GM23338 (cell line): ENCODE measurements at regions not wholly inside any gene's neighbourhood (a gene's known extent, or its start where the extent isn't known, plus 50 kb on each side); places are given as distances from the start of the nearest gene placed in this dataset.

ENCODE experiments used
- ATAC-seq: fragments of 200-7000 bp; cut with Tn5 transposase; 3 replicates; pipeline ENCODE4 v1.9.1; 2020
- DNase-seq: peaks from one replicate; pipeline ENCODE4 v3.0.0-alpha.2; 2015; ENCODE audit warnings: low spot score
- H2AFZ ChIP-seq: fragments of 200-600 bp; sonication (generic); 2 replicates; pipeline ENCODE4 v1.8.0; 2016; ENCODE audit warnings: antibody characterized with exemption, mild to moderate bottlenecking, moderate library complexity
- H3F3A ChIP-seq: fragments of 200-600 bp; sonication (generic); replicated peaks from 2 replicates; pipeline ENCODE4 v1.8.0; 2017; ENCODE audit warnings: antibody characterized with exemption, mixed run types, low read depth
- H3K27ac ChIP-seq: fragments of 200-600 bp; sonication (generic); 2 replicates; pipeline ENCODE4 v1.6.1; 2016; ENCODE audit warnings: low read depth
- H3K27me3 ChIP-seq: fragments of 200-600 bp; sonication (generic); 2 replicates; pipeline ENCODE4 v1.8.0; 2016; ENCODE audit warnings: mild to moderate bottlenecking, mixed run types, moderate library complexity; ENCODE audit not compliant: insufficient read depth
- H3K36me3 ChIP-seq: fragments of 200-600 bp; sonication (generic); 2 replicates; pipeline ENCODE4 v1.8.0; 2016; ENCODE audit warnings: mild to moderate bottlenecking; ENCODE audit not compliant: insufficient read depth
- H3K4me1 ChIP-seq: fragments of 200-600 bp; sonication (generic); 2 replicates; pipeline ENCODE4 v1.8.0; 2016; ENCODE audit warnings: mild to moderate bottlenecking, moderate library complexity; ENCODE audit not compliant: insufficient read depth
- H3K4me2 ChIP-seq: fragments of 200-600 bp; sonication (generic); 2 replicates; pipeline ENCODE4 v1.7.1; 2017; ENCODE audit warnings: mixed run types
- H3K4me3 ChIP-seq: fragments of 200-600 bp; sonication (generic); 2 replicates; pipeline ENCODE4 v1.6.1; 2016; ENCODE audit warnings: mixed run types
- H3K79me2 ChIP-seq: fragments of 200-600 bp; sonication (generic); replicated peaks from 2 replicates; pipeline ENCODE4 v1.8.0; 2017; ENCODE audit warnings: mild to moderate bottlenecking; ENCODE audit not compliant: insufficient read depth
- H3K9me2 ChIP-seq: fragments of 200-600 bp; sonication (generic); 2 replicates; pipeline ENCODE4 v1.8.0; 2017; ENCODE audit not compliant: insufficient read depth
- H4K20me1 ChIP-seq: fragments of 200-600 bp; sonication (generic); replicated peaks from 2 replicates; pipeline ENCODE4 v1.8.0; 2017; ENCODE audit warnings: mild to moderate bottlenecking; ENCODE audit not compliant: insufficient read depth
- H3K27ac Mint-ChIP-seq: 2 replicates; pipeline ENCODE4 v1.8.0; 2020; ENCODE audit warnings: inconsistent platforms, mild to moderate bottlenecking, moderate library complexity, mixed read lengths
- H3K27me3 Mint-ChIP-seq: 3 replicates; pipeline ENCODE4 v1.8.0; 2022; ENCODE audit warnings: low read depth, mild to moderate bottlenecking, moderate library complexity, mixed read lengths, inconsistent platforms; ENCODE audit not compliant: insufficient read depth, poor library complexity
- H3K36me3 Mint-ChIP-seq: 3 replicates; pipeline ENCODE4 v1.8.0; 2021; ENCODE audit warnings: low read depth, mild to moderate bottlenecking, inconsistent platforms, moderate library complexity, mixed read lengths
- H3K4me1 Mint-ChIP-seq: 3 replicates; pipeline ENCODE4 v1.8.0; 2020; ENCODE audit warnings: mild to moderate bottlenecking, inconsistent platforms, mixed read lengths
- H3K4me3 Mint-ChIP-seq: 3 replicates; pipeline ENCODE4 v1.8.0; 2021; ENCODE audit warnings: moderate library complexity, mild to moderate bottlenecking, inconsistent platforms, mixed read lengths
- H3K9me3 Mint-ChIP-seq: 3 replicates; pipeline ENCODE4 v1.8.0; 2020; ENCODE audit warnings: moderate library complexity, mild to moderate bottlenecking, inconsistent platforms, mixed read lengths
- CREB1 ChIP-seq: fragments of 250-450 bp; sonication (Bioruptor Pico); IDR thresholded peaks from 2 replicates; pipeline ENCODE4 v1.5.0; 2020; ENCODE audit warnings: low read depth, mild to moderate bottlenecking, moderate library complexity
- ETS1 ChIP-seq: IDR thresholded peaks from 2 replicates; pipeline ENCODE4 v1.6.1; 2016; ENCODE audit warnings: antibody characterized with exemption
- EZH2 ChIP-seq: fragments of 200-600 bp; sonication (generic); IDR thresholded peaks from one replicate; pipeline ENCODE4 v1.8.0; 2017; ENCODE audit warnings: antibody characterized with exemption, mild to moderate bottlenecking, low read depth; ENCODE audit not compliant: unreplicated experiment
- EZH2phosphoT487 ChIP-seq: fragments of 200-600 bp; sonication (generic); IDR thresholded peaks from one replicate; pipeline ENCODE4 v1.8.1; 2018; ENCODE audit warnings: antibody characterized with exemption; ENCODE audit not compliant: unreplicated experiment
- JUNB ChIP-seq: IDR thresholded peaks from one replicate; pipeline ENCODE4 v1.6.1; 2016; ENCODE audit warnings: antibody characterized with exemption; ENCODE audit not compliant: unreplicated experiment
- NANOG ChIP-seq: IDR thresholded peaks from 2 replicates; pipeline ENCODE4 v1.6.1; 2016; ENCODE audit warnings: antibody characterized with exemption, borderline replicate concordance
- POLR2AphosphoS5 ChIP-seq: IDR thresholded peaks from 2 replicates; pipeline ENCODE4 v1.6.1; 2016; ENCODE audit warnings: antibody characterized with exemption, low read depth
- REST ChIP-seq: IDR thresholded peaks from one replicate; pipeline ENCODE4 v1.6.1; 2018; ENCODE audit warnings: antibody characterized with exemption; ENCODE audit not compliant: unreplicated experiment
- STAT1 ChIP-seq: IDR thresholded peaks from one replicate; pipeline ENCODE4 v1.6.1; 2016; ENCODE audit warnings: antibody characterized with exemption; ENCODE audit not compliant: unreplicated experiment
- ZNF114 ChIP-seq: fragments of 250-450 bp; sonication (Bioruptor Pico); IDR thresholded peaks from 2 replicates; pipeline ENCODE4 v1.5.0; 2020; ENCODE audit warnings: mild to moderate bottlenecking, moderate library complexity
- ZNF331 ChIP-seq: fragments of 250-450 bp; sonication (Bioruptor Pico); IDR thresholded peaks from 2 replicates; pipeline ENCODE4 v1.5.0; 2020; ENCODE audit warnings: low read depth, mild to moderate bottlenecking, moderate library complexity
- TF ChIP-seq, protein P1 (sequence below): fragments of 250-450 bp; sonication (Bioruptor Pico); IDR thresholded peaks from 2 replicates; pipeline ENCODE4 v1.5.0; 2020; ENCODE audit warnings: mild to moderate bottlenecking, moderate library complexity
- TF ChIP-seq, protein P2 (sequence below), 2 experiments: fragments of 200-600 bp in 1 of 2; sonication (generic) in 1 of 2; conservative IDR thresholded peaks; 2 replicates each; pipeline versions ENCODE4 v1.5.1 to v1.6.1; 2016 to 2017; ENCODE audit warnings: antibody characterized with exemption in 2 of 2, low read depth in 2 of 2, mild to moderate bottlenecking in 2 of 2, moderate library complexity in 1 of 2

- Histone ChIP-seq H4K20me1 (no peaks in the 10 kb centered on the region), H2AFZ (no peak overlapping the region), H3K4me2 (no peak overlapping the region), H3K79me2 (no peaks in the 10 kb centered on the region), H3K27me3 (no peaks in the 10 kb centered on the region), H3F3A (peaks cover 6% of the 10 kb centered on the region; the same call in 1 of the 2 replicates), H3K36me3 (no peaks in the 10 kb centered on the region), H3K4me1 (no peaks in the 10 kb centered on the region), H3K4me3 (no peak overlapping the region), H3K9me2 (no peaks in the 10 kb centered on the region), H3K27ac (0 out of 2 replicates have a peak overlapping the region, but pooled peaks have one; percentile 26)
- no peak overlapping the region for H3K27ac Mint-ChIP-seq
- no peak overlapping the region for H3K4me3 Mint-ChIP-seq
- DNase-seq: no peak
- no peaks in the 10 kb centered on the region for H3K9me3 Mint-ChIP-seq
- H3K36me3 Mint-ChIP-seq: no peaks in the 10 kb centered on the region
- peaks cover 10% of the 10 kb centered on the region for H3K27me3 Mint-ChIP-seq
- TF ChIP-seq ZNF114 (no peak), ZNF331 (no peak), JUNB (no peak), EZH2 (no peak), EZH2phosphoT487 (no peak), POLR2AphosphoS5 (no peak), REST (no peak), STAT1 (no peak), ETS1 (no peak), CREB1 (CRISPR knock-in tag) (no peak), NANOG (no peak)
- TF ChIP-seq, protein P1, sequence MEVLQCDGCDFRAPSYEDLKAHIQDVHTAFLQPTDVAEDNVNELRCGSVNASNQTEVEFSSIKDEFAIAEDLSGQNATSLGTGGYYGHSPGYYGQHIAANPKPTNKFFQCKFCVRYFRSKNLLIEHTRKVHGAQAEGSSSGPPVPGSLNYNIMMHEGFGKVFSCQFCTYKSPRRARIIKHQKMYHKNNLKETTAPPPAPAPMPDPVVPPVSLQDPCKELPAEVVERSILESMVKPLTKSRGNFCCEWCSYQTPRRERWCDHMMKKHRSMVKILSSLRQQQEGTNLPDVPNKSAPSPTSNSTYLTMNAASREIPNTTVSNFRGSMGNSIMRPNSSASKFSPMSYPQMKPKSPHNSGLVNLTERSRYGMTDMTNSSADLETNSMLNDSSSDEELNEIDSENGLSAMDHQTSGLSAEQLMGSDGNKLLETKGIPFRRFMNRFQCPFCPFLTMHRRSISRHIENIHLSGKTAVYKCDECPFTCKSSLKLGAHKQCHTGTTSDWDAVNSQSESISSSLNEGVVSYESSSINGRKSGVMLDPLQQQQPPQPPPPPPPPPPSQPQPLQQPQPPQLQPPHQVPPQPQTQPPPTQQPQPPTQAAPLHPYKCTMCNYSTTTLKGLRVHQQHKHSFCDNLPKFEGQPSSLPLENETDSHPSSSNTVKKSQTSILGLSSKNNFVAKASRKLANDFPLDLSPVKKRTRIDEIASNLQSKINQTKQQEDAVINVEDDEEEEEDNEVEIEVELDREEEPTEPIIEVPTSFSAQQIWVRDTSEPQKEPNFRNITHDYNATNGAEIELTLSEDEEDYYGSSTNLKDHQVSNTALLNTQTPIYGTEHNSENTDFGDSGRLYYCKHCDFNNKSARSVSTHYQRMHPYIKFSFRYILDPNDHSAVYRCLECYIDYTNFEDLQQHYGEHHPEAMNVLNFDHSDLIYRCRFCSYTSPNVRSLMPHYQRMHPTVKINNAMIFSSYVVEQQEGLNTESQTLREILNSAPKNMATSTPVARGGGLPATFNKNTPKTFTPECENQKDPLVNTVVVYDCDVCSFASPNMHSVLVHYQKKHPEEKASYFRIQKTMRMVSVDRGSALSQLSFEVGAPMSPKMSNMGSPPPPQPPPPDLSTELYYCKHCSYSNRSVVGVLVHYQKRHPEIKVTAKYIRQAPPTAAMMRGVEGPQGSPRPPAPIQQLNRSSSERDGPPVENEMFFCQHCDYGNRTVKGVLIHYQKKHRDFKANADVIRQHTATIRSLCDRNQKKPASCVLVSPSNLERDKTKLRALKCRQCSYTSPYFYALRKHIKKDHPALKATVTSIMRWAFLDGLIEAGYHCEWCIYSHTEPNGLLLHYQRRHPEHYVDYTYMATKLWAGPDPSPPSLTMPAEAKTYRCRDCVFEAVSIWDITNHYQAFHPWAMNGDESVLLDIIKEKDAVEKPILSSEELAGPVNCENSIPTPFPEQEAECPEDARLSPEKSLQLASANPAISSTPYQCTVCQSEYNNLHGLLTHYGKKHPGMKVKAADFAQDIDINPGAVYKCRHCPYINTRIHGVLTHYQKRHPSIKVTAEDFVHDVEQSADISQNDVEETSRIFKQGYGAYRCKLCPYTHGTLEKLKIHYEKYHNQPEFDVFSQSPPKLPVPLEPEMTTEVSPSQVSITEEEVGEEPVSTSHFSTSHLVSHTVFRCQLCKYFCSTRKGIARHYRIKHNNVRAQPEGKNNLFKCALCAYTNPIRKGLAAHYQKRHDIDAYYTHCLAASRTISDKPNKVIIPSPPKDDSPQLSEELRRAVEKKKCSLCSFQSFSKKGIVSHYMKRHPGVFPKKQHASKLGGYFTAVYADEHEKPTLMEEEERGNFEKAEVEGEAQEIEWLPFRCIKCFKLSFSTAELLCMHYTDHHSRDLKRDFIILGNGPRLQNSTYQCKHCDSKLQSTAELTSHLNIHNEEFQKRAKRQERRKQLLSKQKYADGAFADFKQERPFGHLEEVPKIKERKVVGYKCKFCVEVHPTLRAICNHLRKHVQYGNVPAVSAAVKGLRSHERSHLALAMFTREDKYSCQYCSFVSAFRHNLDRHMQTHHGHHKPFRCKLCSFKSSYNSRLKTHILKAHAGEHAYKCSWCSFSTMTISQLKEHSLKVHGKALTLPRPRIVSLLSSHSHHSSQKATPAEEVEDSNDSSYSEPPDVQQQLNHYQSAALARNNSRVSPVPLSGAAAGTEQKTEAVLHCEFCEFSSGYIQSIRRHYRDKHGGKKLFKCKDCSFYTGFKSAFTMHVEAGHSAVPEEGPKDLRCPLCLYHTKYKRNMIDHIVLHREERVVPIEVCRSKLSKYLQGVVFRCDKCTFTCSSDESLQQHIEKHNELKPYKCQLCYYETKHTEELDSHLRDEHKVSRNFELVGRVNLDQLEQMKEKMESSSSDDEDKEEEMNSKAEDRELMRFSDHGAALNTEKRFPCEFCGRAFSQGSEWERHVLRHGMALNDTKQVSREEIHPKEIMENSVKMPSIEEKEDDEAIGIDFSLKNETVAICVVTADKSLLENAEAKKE: no peak
- TF ChIP-seq, protein P2, sequence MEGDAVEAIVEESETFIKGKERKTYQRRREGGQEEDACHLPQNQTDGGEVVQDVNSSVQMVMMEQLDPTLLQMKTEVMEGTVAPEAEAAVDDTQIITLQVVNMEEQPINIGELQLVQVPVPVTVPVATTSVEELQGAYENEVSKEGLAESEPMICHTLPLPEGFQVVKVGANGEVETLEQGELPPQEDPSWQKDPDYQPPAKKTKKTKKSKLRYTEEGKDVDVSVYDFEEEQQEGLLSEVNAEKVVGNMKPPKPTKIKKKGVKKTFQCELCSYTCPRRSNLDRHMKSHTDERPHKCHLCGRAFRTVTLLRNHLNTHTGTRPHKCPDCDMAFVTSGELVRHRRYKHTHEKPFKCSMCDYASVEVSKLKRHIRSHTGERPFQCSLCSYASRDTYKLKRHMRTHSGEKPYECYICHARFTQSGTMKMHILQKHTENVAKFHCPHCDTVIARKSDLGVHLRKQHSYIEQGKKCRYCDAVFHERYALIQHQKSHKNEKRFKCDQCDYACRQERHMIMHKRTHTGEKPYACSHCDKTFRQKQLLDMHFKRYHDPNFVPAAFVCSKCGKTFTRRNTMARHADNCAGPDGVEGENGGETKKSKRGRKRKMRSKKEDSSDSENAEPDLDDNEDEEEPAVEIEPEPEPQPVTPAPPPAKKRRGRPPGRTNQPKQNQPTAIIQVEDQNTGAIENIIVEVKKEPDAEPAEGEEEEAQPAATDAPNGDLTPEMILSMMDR (conservative IDR thresholded peaks at IDR 0.05; ENCODE audit: low read depth in 2 of 2): no peak
- peaks cover 19% of the 10 kb centered on the region for H3K4me1 Mint-ChIP-seq
- ATAC-seq: no peak
These were observed 232.0 kb upstream of the GSE1 start for GRCh38 chr16:85380905-85381737.
